IMR-90 (cell line): ENCODE measurements at regions not wholly inside any gene's neighbourhood (a gene's known extent, or its start where the extent isn't known, plus 50 kb on each side); places are given as distances from the start of the nearest gene placed in this dataset.

Experiments used
- ATAC-seq: fragments of 200-7000 bp; cut with Tn5 transposase; 2 replicates; pipeline ENCODE4 v1.9.1; 2020; ENCODE audit warnings: low read depth, mild to moderate bottlenecking, moderate library complexity
- BruUV-seq: library from RNA; stranded (reverse); fragments of 400-500 nt; replicated peaks from 2 replicates; lab custom pipeline; 2021; lab: Mats Ljungman, UMichigan
- CTCF ChIA-PET: fragments of 300-600 bp; formaldehyde crosslinking; extraction: SDS; loops from one replicate; lab custom pipeline; 2021; ENCODE audit warnings: antibody characterized with exemption; lab: Yijun Ruan, JAX
- POLR2A ChIA-PET: fragments of 300-600 bp; sonication (Branson Sonifier 250); formaldehyde crosslinking; loops from one replicate; lab custom pipeline; 2022; ENCODE audit warnings: antibody characterized with exemption; ENCODE audit not compliant: unreplicated experiment; lab: Charles Lee
- DNase-seq: peaks from one replicate; pipeline ENCODE4 v3.0.0; 2013
- H2AFZ ChIP-seq: replicated peaks from 2 replicates; pipeline ENCODE3; 2013; ENCODE audit warnings: low read length, mild to moderate bottlenecking; ENCODE audit not compliant: poor library complexity
- H2AK5ac ChIP-seq: 2 replicates; pipeline ENCODE4 v1.6.1; 2013; ENCODE audit warnings: low read depth, low read length, inconsistent platforms
- H2AK9ac ChIP-seq: replicated peaks from 2 replicates; pipeline ENCODE3; 2013; ENCODE audit warnings: mild to moderate bottlenecking, low read depth, low read length, moderate library complexity; ENCODE audit not compliant: poor library complexity
- H2BK120ac ChIP-seq: 2 replicates; pipeline ENCODE4 v1.6.1; 2013; ENCODE audit warnings: low read depth, low read length, inconsistent platforms
- H2BK15ac ChIP-seq: 3 replicates; pipeline ENCODE4 v1.6.1; 2013; ENCODE audit warnings: low read depth, low read length, inconsistent platforms
- H2BK20ac ChIP-seq: 2 replicates; pipeline ENCODE4 v1.6.1; 2013; ENCODE audit warnings: low read depth, mild to moderate bottlenecking, inconsistent platforms, low read length, moderate library complexity
- H2BK5ac ChIP-seq: 2 replicates; pipeline ENCODE4 v1.6.1; 2013; ENCODE audit warnings: mild to moderate bottlenecking, low read depth, low read length, inconsistent platforms; ENCODE audit not compliant: poor library complexity, severe bottlenecking
- H3K14ac ChIP-seq: replicated peaks from 2 replicates; pipeline ENCODE4 v1.6.1; 2013; ENCODE audit warnings: low read depth, low read length, inconsistent platforms
- H3K18ac ChIP-seq: 2 replicates; pipeline ENCODE4 v1.6.1; 2013; ENCODE audit warnings: low read depth, low read length, control low read depth
- H3K23ac ChIP-seq: 2 replicates; pipeline ENCODE4 v1.6.1; 2013; ENCODE audit warnings: low read depth, low read length, inconsistent platforms
- H3K27ac ChIP-seq: 2 replicates; pipeline ENCODE4 v1.5.1; 2013; ENCODE audit warnings: mild to moderate bottlenecking, control low read depth, low read length; ENCODE audit not compliant: insufficient read depth
- H3K27me3 ChIP-seq: 2 replicates; pipeline ENCODE4 v1.6.1; 2013; ENCODE audit warnings: low read length; ENCODE audit not compliant: control insufficient read depth, insufficient read depth
- H3K36me3 ChIP-seq: 2 replicates; pipeline ENCODE4 v1.6.1; 2013; ENCODE audit warnings: low read length, mixed read lengths; ENCODE audit not compliant: control insufficient read depth, insufficient read depth
- H3K4ac ChIP-seq: 2 replicates; pipeline ENCODE4 v1.6.1; 2013; ENCODE audit warnings: low read depth, low read length, inconsistent platforms
- H3K4me1 ChIP-seq: 2 replicates; pipeline ENCODE4 v1.6.1; 2013; ENCODE audit warnings: low read length, mixed read lengths; ENCODE audit not compliant: control insufficient read depth, insufficient read depth
- H3K4me2 ChIP-seq: 2 replicates; pipeline ENCODE4 v1.6.1; 2013; ENCODE audit warnings: low read depth, mild to moderate bottlenecking, control low read depth, low read length, moderate library complexity
- H3K4me3 ChIP-seq: 2 replicates; pipeline ENCODE4 v1.5.1; 2013; ENCODE audit warnings: low read depth, mild to moderate bottlenecking, control low read depth, low read length, moderate library complexity; ENCODE audit not compliant: insufficient read depth
- H3K56ac ChIP-seq: 2 replicates; pipeline ENCODE4 v1.6.1; 2013; ENCODE audit warnings: low read length, inconsistent platforms; ENCODE audit not compliant: insufficient read depth; ENCODE audit errors: extremely low read depth
- H3K79me1 ChIP-seq, 2 experiments: 2 replicates each; pipeline ENCODE4 v1.6.1; 2013; ENCODE audit warnings: low read length in 2 of 2, inconsistent platforms in 1 of 2, low read depth in 1 of 2
- H3K9ac ChIP-seq: 2 replicates; pipeline ENCODE4 v1.6.1; 2013; ENCODE audit warnings: low read depth, low read length, control low read depth
- H3K9me1 ChIP-seq: 2 replicates; pipeline ENCODE4 v1.6.1; 2013; ENCODE audit warnings: low read length, inconsistent platforms; ENCODE audit not compliant: insufficient read depth
- H3K9me3 ChIP-seq: 2 replicates; pipeline ENCODE4 v1.6.1; 2013; ENCODE audit warnings: low read length; ENCODE audit not compliant: control insufficient read depth, insufficient read depth
- H4K20me1 ChIP-seq: 2 replicates; pipeline ENCODE4 v1.6.1; 2013; ENCODE audit warnings: low read length, inconsistent platforms; ENCODE audit not compliant: insufficient read depth
- H4K5ac ChIP-seq: 2 replicates; pipeline ENCODE4 v1.6.1; 2013; ENCODE audit warnings: mild to moderate bottlenecking, low read depth, low read length, control low read depth
- H4K8ac ChIP-seq, 2 experiments: 2 replicates each; pipeline ENCODE4 v1.6.1; 2013; ENCODE audit warnings: low read depth in 2 of 2, low read length in 2 of 2, control low read depth in 1 of 2, inconsistent platforms in 1 of 2
- H4K91ac ChIP-seq: 2 replicates; pipeline ENCODE4 v1.6.1; 2013; ENCODE audit warnings: low read depth, low read length, inconsistent platforms; ENCODE audit not compliant: insufficient read depth
- dilution Hi-C: fragments of 300-500 bp; cut with HindIII; formaldehyde crosslinking; loops from one replicate; pipeline ENCODE4 v1.14.3; 2018; ENCODE audit warnings: low sequenced_read_pairs; ENCODE audit not compliant: unreplicated experiment
- in situ Hi-C: fragments of 300-500 bp; cut with MboI; formaldehyde crosslinking; loops from 3 replicates; pipeline ENCODE4 v1.14.3; 2019; ENCODE audit warnings: low sequenced_read_pairs, inconsistent platforms, mixed read lengths
- intact Hi-C: fragments of 100-400 bp; cut with micrococcal nuclease; formaldehyde crosslinking; loops from 2 replicates; pipeline ENCODE4 v1.10.0; 2022
- TF ChIP-seq, protein P1 (sequence below): fragments of 150-350 bp; IDR thresholded peaks from 2 replicates; pipeline ENCODE4 v1.6.1; 2017; ENCODE audit warnings: mild to moderate bottlenecking, antibody characterized with exemption, low read length, low read depth

DNA sequence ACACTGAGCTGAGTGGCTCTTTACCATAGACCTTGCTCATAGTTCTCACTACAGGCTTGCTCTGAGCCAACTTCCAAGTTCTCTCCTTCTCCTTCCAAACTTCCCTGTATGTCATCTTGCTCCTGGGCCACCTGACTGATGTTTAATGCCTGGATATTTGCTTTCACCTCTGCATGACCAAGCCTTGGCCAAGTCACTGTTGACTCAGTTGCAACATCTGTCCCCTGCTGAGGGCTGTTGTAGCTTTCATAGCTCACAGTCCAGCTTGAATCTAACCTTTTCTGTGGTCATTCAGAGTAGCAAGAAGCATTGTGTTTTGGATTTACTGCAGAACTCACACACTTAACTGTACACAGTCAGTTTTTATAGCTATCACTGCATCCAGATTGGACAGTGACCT, 171.8 kb upstream of the ROPN1 start:
- TF ChIP-seq, protein P1, sequence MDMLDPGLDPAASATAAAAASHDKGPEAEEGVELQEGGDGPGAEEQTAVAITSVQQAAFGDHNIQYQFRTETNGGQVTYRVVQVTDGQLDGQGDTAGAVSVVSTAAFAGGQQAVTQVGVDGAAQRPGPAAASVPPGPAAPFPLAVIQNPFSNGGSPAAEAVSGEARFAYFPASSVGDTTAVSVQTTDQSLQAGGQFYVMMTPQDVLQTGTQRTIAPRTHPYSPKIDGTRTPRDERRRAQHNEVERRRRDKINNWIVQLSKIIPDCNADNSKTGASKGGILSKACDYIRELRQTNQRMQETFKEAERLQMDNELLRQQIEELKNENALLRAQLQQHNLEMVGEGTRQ = no peak
- H2AFZ ChIP-seq = no peak overlapping the region
- no peaks in the 10 kb centered on the region for H3K9me3 ChIP-seq
- no peak overlapping the region for H4K91ac ChIP-seq
- H3K56ac ChIP-seq = no peak overlapping the region
- ChIA-PET CTCF (no interaction called here), POLR2A (no interaction called here)
- no peak overlapping the region for H3K4me3 ChIP-seq
- no peak overlapping the region for H3K14ac ChIP-seq
- no peak overlapping the region for H4K8ac ChIP-seq
- no peaks in the 10 kb centered on the region for H3K36me3 ChIP-seq
- no peak overlapping the region for H4K5ac ChIP-seq
- no peaks in the 10 kb centered on the region; the same call in 1 of the 2 replicates for H3K9me1 ChIP-seq
- H2BK120ac ChIP-seq = no peak overlapping the region
- no peak overlapping the region for H3K9ac ChIP-seq
- peaks cover 6% of the 10 kb centered on the region for H3K27me3 ChIP-seq
- H3K4me1 ChIP-seq = no peaks in the 10 kb centered on the region
- ATAC-seq (no peak), DNase-seq (no peak)
- H3K4me2 ChIP-seq = no peak overlapping the region
- no peak overlapping the region for H3K27ac ChIP-seq
- no peak overlapping the region for H2BK5ac ChIP-seq
- no peaks in the 10 kb centered on the region for H4K20me1 ChIP-seq
- H3K4ac ChIP-seq = no peak overlapping the region
- H2AK9ac ChIP-seq = no peak overlapping the region
- dilution Hi-C loops (no loop called here), intact Hi-C loops (no loop called here), in situ Hi-C loops (no loop called here)
- H2BK20ac ChIP-seq = no peak overlapping the region
- no TSS peak for BruUV-seq
- no peak overlapping the region for H2AK5ac ChIP-seq
- H2BK15ac ChIP-seq = no peak overlapping the region
- H3K79me1 ChIP-seq = no peaks in the 10 kb centered on the region
- no peak overlapping the region for H3K18ac ChIP-seq
- no peak overlapping the region for H3K23ac ChIP-seq
